ENCODE measurements at regions not wholly inside any gene's neighbourhood (a gene's known extent, or its start where the extent isn't known, plus 50 kb on each side); places are given as distances from the start of the nearest gene placed in this dataset.
"Not testable (repeated sequence)": the region's sequence is repeated elsewhere in the genome, so short reads cannot be mapped to it uniquely, and the experiment has no call there.

- DNase-seq (ENCODE audit: low read depth), result no peak
Observed at GRCh38 chr1:194809665-194810064, 1623.3 kb upstream of the B3GALT2 start.

GRCh38 chr1:194809215-194809614 is 1622.8 kb upstream of the B3GALT2 start:
- no peak for DNase-seq (ENCODE audit: low read depth)

GRCh38 chr1:194807530-194808220 is 1621.3 kb upstream of the B3GALT2 start:
- no peak for DNase-seq (ENCODE audit: low read depth)

GRCh38 chr1:194802572-194802971 is 1616.2 kb upstream of the B3GALT2 start:
- no peak for DNase-seq (ENCODE audit: low read depth)

- DNase-seq (ENCODE audit: low read depth), result no peak
Observed at GRCh38 chr1:194795917-194796593, 1609.6 kb upstream of the B3GALT2 start.

GRCh38 chr1:194787001-194787400 is 1600.6 kb upstream of the B3GALT2 start:
- DNase-seq (ENCODE audit: low read depth), result no peak

GRCh38 chr1:194786027-194786426 is 1599.6 kb upstream of the B3GALT2 start:
- no peak for DNase-seq (ENCODE audit: low read depth)

- DNase-seq (ENCODE audit: low read depth), result no peak
Observed at GRCh38 chr1:194776657-194777056, 1590.2 kb upstream of the B3GALT2 start.

GRCh38 chr1:194774535-194774934 is 1588.1 kb upstream of the B3GALT2 start:
- DNase-seq (ENCODE audit: low read depth), result no peak

- DNase-seq (ENCODE audit: low read depth), result no peak
Observed at GRCh38 chr1:194755241-194755994, 1569.0 kb upstream of the B3GALT2 start.

GRCh38 chr1:194738843-194739242 is 1552.4 kb upstream of the B3GALT2 start:
- not testable (repeated sequence) for DNase-seq (ENCODE audit: low read depth)

- DNase-seq (ENCODE audit: low read depth), result no peak
Observed at GRCh38 chr1:194734970-194735369, 1548.6 kb upstream of the B3GALT2 start.

GRCh38 chr1:194731025-194731424 is 1544.6 kb upstream of the B3GALT2 start:
- no peak for DNase-seq (ENCODE audit: low read depth)

- DNase-seq (ENCODE audit: low read depth), result no peak
Observed at GRCh38 chr1:194730304-194730703, 1543.9 kb upstream of the B3GALT2 start.

GRCh38 chr1:194723067-194723466 is 1536.7 kb upstream of the B3GALT2 start:
- no peak for DNase-seq (ENCODE audit: low read depth)

- DNase-seq (ENCODE audit: low read depth), result no peak
Observed at GRCh38 chr1:194717941-194718340, 1531.5 kb upstream of the B3GALT2 start.

GRCh38 chr1:194717334-194717733 is 1530.9 kb upstream of the B3GALT2 start:
- DNase-seq (ENCODE audit: low read depth), result no peak

GRCh38 chr1:194710671-194711070 is 1524.3 kb upstream of the B3GALT2 start:
- DNase-seq (ENCODE audit: low read depth), result no peak

GRCh38 chr1:194709439-194709838 is 1523.0 kb upstream of the B3GALT2 start:
- DNase-seq (ENCODE audit: low read depth), result no peak

GRCh38 chr1:194707074-194707473 is 1520.7 kb upstream of the B3GALT2 start:
- DNase-seq (ENCODE audit: low read depth), result no peak

GRCh38 chr1:194705123-194705854 is 1518.9 kb upstream of the B3GALT2 start:
- DNase-seq (ENCODE audit: low read depth), result no peak

- no peak for DNase-seq (ENCODE audit: low read depth)
Observed at GRCh38 chr1:194698908-194699318, 1512.5 kb upstream of the B3GALT2 start.

All from activated T-cell treated with anti-CD3 and anti-CD28 coated beads for 1 hour (primary cell).